Body of pancreas (tissue), 4 donors: ENCODE measurements at regions not wholly inside any gene's neighbourhood (a gene's known extent, or its start where the extent isn't known, plus 50 kb on each side); places are given as distances from the start of the nearest gene placed in this dataset.
A peak's percentile ranks its signal among the peaks of the same experiment; 100 is the strongest.

Experiments
- ATAC-seq: fragments of 150-250 bp; one replicate; pipeline ENCODE4 v1.9.1; 2016
- DNase-seq, 4 donors: peaks; one replicate each; pipeline ENCODE4 v3.0.0-alpha.2; 2019
- H3K27ac ChIP-seq, 4 donors: fragments of 200-600 bp; sonication (generic); 1 replicate in 3 of 4; 2 replicates in 1 of 4; pipeline versions ENCODE4 v1.5.1 to v1.6.1; 2016 to 2019; ENCODE audit warnings: mild to moderate bottlenecking in 1 of 4, mixed read lengths in 1 of 4, moderate library complexity in 1 of 4
- H3K27me3 ChIP-seq, 2 donors: fragments of 200-600 bp; sonication (generic); one replicate each; pipeline ENCODE4 v1.6.0; 2016; ENCODE audit warnings: mild to moderate bottlenecking in 1 of 2
- H3K36me3 ChIP-seq, 2 donors: fragments of 200-600 bp; sonication (generic); replicated peaks in 1 of 2; 2 replicates each; pipeline ENCODE4 v1.5.1; 2016; ENCODE audit warnings: low read depth in 2 of 2; ENCODE audit not compliant: insufficient read depth in 1 of 2
- H3K4me1 ChIP-seq: fragments of 200-600 bp; sonication (generic); one replicate; pipeline ENCODE4 v1.6.0; 2016
- H3K4me3 ChIP-seq, 2 donors: fragments of 200-600 bp; sonication (generic); 1 replicate in 1 of 2; 2 replicates in 1 of 2; pipeline ENCODE4 v1.5.1; 2016 to 2019
- H3K9me3 ChIP-seq, 3 donors: fragments of 200-600 bp; sonication (generic); 1 replicate in 2 of 3; 2 replicates in 1 of 3; pipeline ENCODE4 v1.5.1; 2016
- CTCF ChIP-seq, 7 experiments: fragments of 450-650 bp in 4 of 7; fragments of 200-600 bp in 3 of 7; sonication (generic) in 3 of 7; IDR thresholded peaks; one replicate each; pipeline ENCODE4 v1.5.1; 2016 to 2019; ENCODE audit warnings: antibody characterized with exemption in 7 of 7
- POLR2A ChIP-seq, 3 donors: fragments of 450-650 bp; IDR thresholded peaks; one replicate each; pipeline ENCODE4 v1.6.1; 2016; ENCODE audit warnings: antibody characterized with exemption in 3 of 3, mild to moderate bottlenecking in 2 of 3
- WGBS, 2 donors: methylation state at CpG; one replicate each; pipeline ENCODE4 v1.1.5; 2017; 5-methylcytosine and 5-hydroxymethylcytosine counted together
- intact Hi-C: fragments of 100-400 bp; cut with DNase I; formaldehyde crosslinking; loops from one replicate; pipeline ENCODE4 v1.15.1; 2023

GRCh38 chr14:101474563-101475455 lies 86.5 kb upstream of the DIO3 start:
- peak overlapping the region in 3 of 4 donors; percentile 88 to 95 (median 91) for H3K27ac ChIP-seq
- intact Hi-C loops, result no loop called here

GRCh38 chr14:101475456-101476257 lies 85.6 kb upstream of the DIO3 start:
- 21 to 24% methylated on average over 14 to 26 of the region's 26 CpGs for WGBS, 2 donors
- DNase-seq, result peak; percentile 49 to 75 (median 62)
- H3K4me3 ChIP-seq, result no peak overlapping the region
- H3K27me3 ChIP-seq, result no peaks in the 10 kb centered on the region
- TF ChIP-seq POLR2A (IDR thresholded peaks at IDR 0.05) (peak in 2 of 3 donors; percentile 31 to 36), CTCF (IDR thresholded peaks at IDR 0.05) (no peak)
- no peaks in the 10 kb centered on the region for H3K9me3 ChIP-seq
- peaks cover 41% of the 10 kb centered on the region for H3K4me1 ChIP-seq
- H3K27ac ChIP-seq, result peak overlapping the region; percentile 88 to 95 (median 91)
- intact Hi-C loops, result no loop called here
- H3K36me3 ChIP-seq, result no peaks in the 10 kb centered on the region
- ATAC-seq, result peak; percentile 67

More at GRCh38 chr14:101474563-101475455, 86.5 kb upstream of the DIO3 start:
- Histone ChIP-seq H3K27me3 (no peaks in the 10 kb centered on the region), H3K36me3 (no peaks in the 10 kb centered on the region), H3K4me3 (no peak overlapping the region), H3K9me3 (no peaks in the 10 kb centered on the region), H3K4me1 (peaks cover 34% of the 10 kb centered on the region)
- DNase-seq (peak in 1 of 4 donors; percentile 16), ATAC-seq (no peak)
- TF ChIP-seq POLR2A (IDR thresholded peaks at IDR 0.05) (no peak), CTCF (IDR thresholded peaks at IDR 0.05) (no peak)
- 88 to 90% methylated on average over 19 of the region's 19 CpGs for WGBS, 2 donors

- Histone ChIP-seq H3K27me3 (no peaks in the 10 kb centered on the region), H3K36me3 (no peaks in the 10 kb centered on the region), H3K9me3 (no peaks in the 10 kb centered on the region), H3K27ac (peak overlapping the region; percentile 88 to 95 (median 91)), H3K4me1 (peaks cover 48% of the 10 kb centered on the region), H3K4me3 (no peak overlapping the region)
- TF ChIP-seq CTCF (IDR thresholded peaks at IDR 0.05) (no peak), POLR2A (IDR thresholded peaks at IDR 0.05) (no peak)
- intact Hi-C loops, result no loop called here
- peak; percentile 69 for ATAC-seq
- 33 to 34% methylated on average over 6 to 8 of the region's 9 CpGs for WGBS, 2 donors
- DNase-seq, result peak; percentile 74 to 82 (median 78)
Measured at GRCh38 chr14:101476258-101476915, 84.9 kb upstream of the DIO3 start.

GRCh38 chr14:101476916-101477553 lies 84.3 kb upstream of the DIO3 start:
- DNase-seq (peak; percentile 86 to 94 (median 92)), ATAC-seq (peak; percentile 89)
- Histone ChIP-seq H3K9me3 (no peaks in the 10 kb centered on the region), H3K27ac (peak overlapping the region; percentile 88 to 95 (median 91)), H3K36me3 (no peaks in the 10 kb centered on the region), H3K27me3 (no peaks in the 10 kb centered on the region), H3K4me1 (peaks cover 50% of the 10 kb centered on the region), H3K4me3 (no peak overlapping the region)
- peak; percentile 51 to 79 (median 78) for TF ChIP-seq POLR2A (IDR thresholded peaks at IDR 0.05)
- peak in 3 of 7 experiments; percentile 13 to 27 (median 20) for TF ChIP-seq CTCF (IDR thresholded peaks at IDR 0.05)
- intact Hi-C loops, result no loop called here
- 11 to 15% methylated on average over 7 to 14 of the region's 14 CpGs for WGBS, 2 donors
